ENCODE measurements at regions not wholly inside any gene's neighbourhood (a gene's known extent, or its start where the extent isn't known, plus 50 kb on each side); places are given as distances from the start of the nearest gene placed in this dataset.
"Not testable (repeated sequence)": the region's sequence is repeated elsewhere in the genome, so short reads cannot be mapped to it uniquely, and the experiment has no call there.

- not testable (repeated sequence) for DNase-seq (ENCODE audit: low read depth in 2 of 2)
Observed at GRCh38 chr21:6428498-6429092, 4092.8 kb upstream of the TPTE start.

- DNase-seq (ENCODE audit: low read depth in 2 of 2) = not testable (repeated sequence)
Observed at GRCh38 chr21:6429924-6430323, 4091.5 kb upstream of the TPTE start.

GRCh38 chr21:6433149-6433548 lies 4088.2 kb upstream of the TPTE start:
- not testable (repeated sequence) for DNase-seq (ENCODE audit: low read depth in 2 of 2)

GRCh38 chr21:6436205-6436604 lies 4085.2 kb upstream of the TPTE start:
- not testable (repeated sequence) for DNase-seq (ENCODE audit: low read depth in 2 of 2)

- not testable (repeated sequence) for DNase-seq (ENCODE audit: low read depth in 2 of 2)
Observed at GRCh38 chr21:6436971-6437833, 4084.2 kb upstream of the TPTE start.

- not testable (repeated sequence) for DNase-seq (ENCODE audit: low read depth in 2 of 2)
Observed at GRCh38 chr21:6437834-6438187, 4083.6 kb upstream of the TPTE start.

- not testable (repeated sequence) for DNase-seq (ENCODE audit: low read depth in 2 of 2)
Observed at GRCh38 chr21:6439058-6439457, 4082.3 kb upstream of the TPTE start.

- not testable (repeated sequence) for DNase-seq (ENCODE audit: low read depth in 2 of 2)
Observed at GRCh38 chr21:6454648-6455340, 4066.6 kb upstream of the TPTE start.

- DNase-seq (ENCODE audit: low read depth in 2 of 2) = not testable (repeated sequence)
Observed at GRCh38 chr21:6456011-6456661, 4065.2 kb upstream of the TPTE start.

GRCh38 chr21:6459761-6460160 lies 4061.6 kb upstream of the TPTE start:
- DNase-seq (ENCODE audit: low read depth in 2 of 2) = not testable (repeated sequence)

GRCh38 chr21:6461358-6461757 lies 4060.0 kb upstream of the TPTE start:
- DNase-seq (ENCODE audit: low read depth in 2 of 2) = not testable (repeated sequence)

- not testable (repeated sequence) for DNase-seq (ENCODE audit: low read depth in 2 of 2)
Observed at GRCh38 chr21:6464419-6464818, 4057.0 kb upstream of the TPTE start.

- not testable (repeated sequence) for DNase-seq (ENCODE audit: low read depth in 2 of 2)
Observed at GRCh38 chr21:6466081-6466698, 4055.2 kb upstream of the TPTE start.

GRCh38 chr21:6466707-6467106 lies 4054.7 kb upstream of the TPTE start:
- not testable (repeated sequence) for DNase-seq (ENCODE audit: low read depth in 2 of 2)

GRCh38 chr21:6467189-6467774 lies 4054.1 kb upstream of the TPTE start:
- not testable (repeated sequence) for DNase-seq (ENCODE audit: low read depth in 2 of 2)

GRCh38 chr21:6467907-6468306 lies 4053.5 kb upstream of the TPTE start:
- not testable (repeated sequence) for DNase-seq (ENCODE audit: low read depth in 2 of 2)

GRCh38 chr21:6468331-6468860 lies 4053.0 kb upstream of the TPTE start:
- not testable (repeated sequence) for DNase-seq (ENCODE audit: low read depth in 2 of 2)

- not testable (repeated sequence) for DNase-seq (ENCODE audit: low read depth in 2 of 2)
Observed at GRCh38 chr21:6474250-6474968, 4047.0 kb upstream of the TPTE start.

- not testable (repeated sequence) for DNase-seq (ENCODE audit: low read depth in 2 of 2)
Observed at GRCh38 chr21:6481116-6481515, 4040.3 kb upstream of the TPTE start.

GRCh38 chr21:6482616-6483015 lies 4038.8 kb upstream of the TPTE start:
- DNase-seq (ENCODE audit: low read depth in 2 of 2) = not testable (repeated sequence)

Data from stimulated activated CD8-positive, alpha-beta memory T cell treated with anti-CD3 and anti-CD28 coated beads, Interleukin-15, amount 100 ng/mL, for 48 hours (primary cell).